Panc1 (cell line): ENCODE measurements at regions not wholly inside any gene's neighbourhood (a gene's known extent, or its start where the extent isn't known, plus 50 kb on each side); places are given as distances from the start of the nearest gene placed in this dataset.

Source experiments
- ATAC-seq: fragments of 200-7000 bp; cut with Tn5 transposase; 2 replicates; pipeline ENCODE4 v1.9.1; 2020; ENCODE audit warnings: mild to moderate bottlenecking, moderate library complexity
- BruUV-seq: library from RNA; stranded (reverse); fragments of 400-500 nt; replicated peaks from 2 replicates; lab custom pipeline; 2021; lab: Mats Ljungman, UMichigan
- CTCF ChIA-PET: fragments of 300-600 bp; sonication (Branson Sonifier 250); formaldehyde crosslinking; loops from one replicate; lab custom pipeline; 2022; ENCODE audit warnings: antibody characterized with exemption; lab: Charles Lee
- POLR2A ChIA-PET: fragments of 300-600 bp; sonication (Branson Sonifier 250); formaldehyde crosslinking; loops from one replicate; lab custom pipeline; 2022; ENCODE audit warnings: antibody characterized with exemption; lab: Charles Lee
- DNase-seq: peaks from one replicate; pipeline ENCODE4 v3.0.0-alpha.2; 2010; ENCODE audit warnings: low read depth, low spot score
- H3K27ac ChIP-seq: 2 replicates; pipeline ENCODE4 v1.5.1; 2011; ENCODE audit warnings: mild to moderate bottlenecking, low read length, inconsistent platforms
- H3K27me3 ChIP-seq: fragments of 200-500 bp; sonication (Bioruptor generic); 2 replicates; pipeline ENCODE4 v1.6.0; 2014; ENCODE audit warnings: low read length, inconsistent platforms; ENCODE audit not compliant: control insufficient read depth, insufficient read depth
- H3K36me3 ChIP-seq: fragments of 200-500 bp; sonication (Bioruptor generic); 2 replicates; pipeline ENCODE4 v1.5.1; 2014; ENCODE audit warnings: inconsistent platforms, mild to moderate bottlenecking, low read length, moderate library complexity; ENCODE audit not compliant: control insufficient read depth, insufficient read depth
- H3K4me1 ChIP-seq: 2 replicates; pipeline ENCODE4 v1.5.1; 2011; ENCODE audit warnings: inconsistent platforms, mild to moderate bottlenecking, low read length, moderate library complexity; ENCODE audit not compliant: control insufficient read depth, insufficient read depth
- H3K4me3 ChIP-seq, 2 experiments: 2 replicates each; pipeline ENCODE4 v1.5.1; 2011 to 2012; ENCODE audit warnings: low read depth in 2 of 2, low read length in 2 of 2, mild to moderate bottlenecking in 2 of 2, inconsistent platforms in 1 of 2, moderate library complexity in 1 of 2
- H3K9me3 ChIP-seq: fragments of 200-500 bp; sonication (Bioruptor generic); 2 replicates; pipeline ENCODE4 v1.5.1; 2014; ENCODE audit warnings: low read depth, mild to moderate bottlenecking, inconsistent platforms, low read length, moderate library complexity; ENCODE audit not compliant: control insufficient read depth, insufficient read depth
- CTCF ChIP-seq: fragments of 450-650 bp; IDR thresholded peaks from 2 replicates; pipeline ENCODE4 v1.5.1; 2017; ENCODE audit warnings: mild to moderate bottlenecking
- POLR2AphosphoS5 ChIP-seq: IDR thresholded peaks from 2 replicates; pipeline ENCODE4 v1.6.1; 2012; ENCODE audit warnings: mild to moderate bottlenecking, low read depth, low read length, moderate library complexity
- REST ChIP-seq, 2 experiments: IDR thresholded peaks; 2 replicates each; pipeline ENCODE4 v1.6.1; 2011 to 2012; ENCODE audit warnings: low read depth in 2 of 2, control low read depth in 1 of 2, low read length in 1 of 2, mild to moderate bottlenecking in 1 of 2, moderate library complexity in 1 of 2; ENCODE audit not compliant: insufficient read depth in 1 of 2
- SIN3A ChIP-seq: IDR thresholded peaks from 2 replicates; pipeline ENCODE4 v1.6.1; 2012; ENCODE audit warnings: low read depth, mild to moderate bottlenecking, low read length, moderate library complexity, borderline replicate concordance; ENCODE audit not compliant: insufficient read depth
- TCF7L2 ChIP-seq: IDR thresholded peaks from 2 replicates; pipeline ENCODE4 v1.6.1; 2011; ENCODE audit warnings: mild to moderate bottlenecking, low read depth, low read length, inconsistent platforms
- in situ Hi-C: cut with HindIII; loops from 2 replicates; pipeline ENCODE4 v1.10.0; 2016; ENCODE audit warnings: low sequenced_read_pairs, low pct_unique_long_range_greater_than_20kb
- intact Hi-C: fragments of 100-400 bp; cut with micrococcal nuclease; formaldehyde crosslinking; loops from one replicate; pipeline ENCODE4 v1.10.0; 2022; ENCODE audit not compliant: unreplicated experiment

GRCh38 chr1:222930070-222930469 is 115.2 kb downstream of the DISP1 start:
- Histone ChIP-seq H3K4me3 (no peak overlapping the region), H3K36me3 (no peaks in the 10 kb centered on the region), H3K9me3 (no peaks in the 10 kb centered on the region), H3K4me1 (no peaks in the 10 kb centered on the region), H3K27me3 (no peaks in the 10 kb centered on the region), H3K27ac (no peak overlapping the region)
- intact Hi-C loops: no loop called here
- no peak for ATAC-seq
- no peak for DNase-seq
- in situ Hi-C loops: no loop called here
- POLR2A ChIA-PET: no interaction called here
- no TSS peak for BruUV-seq
- TF ChIP-seq SIN3A: no peak
- no peak for TF ChIP-seq TCF7L2
- CTCF ChIA-PET: no interaction called here

GRCh38 chr1:222931023-222931422 is 116.2 kb downstream of the DISP1 start:
- intact Hi-C loops: no loop called here
- Histone ChIP-seq H3K4me1 (no peaks in the 10 kb centered on the region), H3K9me3 (no peaks in the 10 kb centered on the region), H3K27me3 (no peaks in the 10 kb centered on the region), H3K4me3 (no peak overlapping the region), H3K36me3 (no peaks in the 10 kb centered on the region), H3K27ac (no peak overlapping the region)
- ChIA-PET POLR2A (no interaction called here), CTCF (no interaction called here)
- no TSS peak for BruUV-seq
- in situ Hi-C loops: no loop called here
- TF ChIP-seq CTCF (no peak), SIN3A (no peak), REST (IDR thresholded peaks at IDR 0.05; ENCODE audit: insufficient read depth in 1 of 2, low read depth in 2 of 2, low read length in 1 of 2) (no peak), TCF7L2 (no peak)
- ATAC-seq (no peak), DNase-seq (no peak)

GRCh38 chr1:222933273-222933672 is 118.4 kb downstream of the DISP1 start:
- intact Hi-C loops: no loop called here
- POLR2A ChIA-PET: no interaction called here
- H3K36me3 ChIP-seq: no peaks in the 10 kb centered on the region
- no peaks in the 10 kb centered on the region for H3K27me3 ChIP-seq
- TF ChIP-seq CTCF (no peak), POLR2AphosphoS5 (no peak), TCF7L2 (no peak), SIN3A (no peak), REST (IDR thresholded peaks at IDR 0.05; ENCODE audit: insufficient read depth in 1 of 2, low read depth in 2 of 2, low read length in 1 of 2) (no peak)
- no peaks in the 10 kb centered on the region for H3K4me1 ChIP-seq
- no peak for DNase-seq
- no peaks in the 10 kb centered on the region for H3K9me3 ChIP-seq
- CTCF ChIA-PET: no interaction called here
- in situ Hi-C loops: no loop called here
- H3K27ac ChIP-seq: no peak overlapping the region
- no TSS peak for BruUV-seq
- no peak overlapping the region for H3K4me3 ChIP-seq
- ATAC-seq: no peak
